ENCODE measurements at regions not wholly inside any gene's neighbourhood (a gene's known extent, or its start where the extent isn't known, plus 50 kb on each side); places are given as distances from the start of the nearest gene placed in this dataset.

DNA sequence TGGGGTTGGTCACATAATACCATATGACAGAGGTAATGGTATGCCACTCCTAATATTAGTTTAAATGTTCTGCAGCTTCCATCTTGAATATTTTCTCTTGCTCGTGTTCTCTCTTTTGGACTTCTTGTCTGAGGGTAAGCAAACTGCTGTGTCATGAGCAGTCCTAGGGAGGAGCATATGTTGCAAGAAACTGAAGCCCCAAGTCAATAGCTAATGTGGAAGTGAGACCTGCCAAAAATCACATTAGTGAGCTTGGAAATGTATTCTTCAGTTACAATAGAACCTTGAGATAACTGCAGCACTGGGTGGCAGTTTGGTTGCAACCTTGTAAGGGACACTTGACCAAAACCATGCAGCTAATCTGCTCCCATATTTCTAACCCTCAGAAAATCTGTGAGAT is 178.2 kb upstream of the IMPG1 start:
- TF ChIP-seq, protein P1, sequence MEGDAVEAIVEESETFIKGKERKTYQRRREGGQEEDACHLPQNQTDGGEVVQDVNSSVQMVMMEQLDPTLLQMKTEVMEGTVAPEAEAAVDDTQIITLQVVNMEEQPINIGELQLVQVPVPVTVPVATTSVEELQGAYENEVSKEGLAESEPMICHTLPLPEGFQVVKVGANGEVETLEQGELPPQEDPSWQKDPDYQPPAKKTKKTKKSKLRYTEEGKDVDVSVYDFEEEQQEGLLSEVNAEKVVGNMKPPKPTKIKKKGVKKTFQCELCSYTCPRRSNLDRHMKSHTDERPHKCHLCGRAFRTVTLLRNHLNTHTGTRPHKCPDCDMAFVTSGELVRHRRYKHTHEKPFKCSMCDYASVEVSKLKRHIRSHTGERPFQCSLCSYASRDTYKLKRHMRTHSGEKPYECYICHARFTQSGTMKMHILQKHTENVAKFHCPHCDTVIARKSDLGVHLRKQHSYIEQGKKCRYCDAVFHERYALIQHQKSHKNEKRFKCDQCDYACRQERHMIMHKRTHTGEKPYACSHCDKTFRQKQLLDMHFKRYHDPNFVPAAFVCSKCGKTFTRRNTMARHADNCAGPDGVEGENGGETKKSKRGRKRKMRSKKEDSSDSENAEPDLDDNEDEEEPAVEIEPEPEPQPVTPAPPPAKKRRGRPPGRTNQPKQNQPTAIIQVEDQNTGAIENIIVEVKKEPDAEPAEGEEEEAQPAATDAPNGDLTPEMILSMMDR (IDR thresholded peaks at IDR 0.05; ENCODE audit: poor library complexity): no peak
- no peak for TF ChIP-seq EZH2 (IDR thresholded peaks at IDR 0.05; ENCODE audit: borderline replicate concordance)
- TF ChIP-seq EZH2phosphoT487 (IDR thresholded peaks at IDR 0.05; ENCODE audit: low read depth, severe bottlenecking, unreplicated experiment): no peak

Measured in hepatocyte (in vitro differentiated cells).